ENCODE measurements at regions not wholly inside any gene's neighbourhood (a gene's known extent, or its start where the extent isn't known, plus 50 kb on each side); places are given as distances from the start of the nearest gene placed in this dataset.

DNA sequence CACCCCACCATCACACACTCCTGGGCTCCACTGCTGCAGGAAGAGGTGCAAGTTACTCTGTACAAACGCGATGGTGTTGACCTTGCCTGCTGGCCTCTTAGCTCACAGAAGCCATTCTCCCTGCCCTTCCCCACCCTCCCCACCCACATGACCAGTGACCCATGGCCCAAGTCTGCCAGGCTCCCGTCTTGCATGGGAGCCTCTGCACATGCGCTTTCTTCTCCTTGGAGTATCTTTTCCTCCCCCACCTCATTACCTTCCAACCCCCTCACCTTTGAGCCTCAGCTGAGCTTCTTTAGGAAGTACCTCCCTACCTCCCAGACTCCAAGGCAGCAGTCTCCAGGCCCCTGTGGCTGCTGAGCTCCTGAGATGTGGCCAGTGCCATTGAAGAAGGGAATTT is 337.7 kb upstream of the ZNF32 start:
- DNase-seq (ENCODE audit: low read depth in 2 of 3, low spot score in 2 of 3), result no peak

DNA sequence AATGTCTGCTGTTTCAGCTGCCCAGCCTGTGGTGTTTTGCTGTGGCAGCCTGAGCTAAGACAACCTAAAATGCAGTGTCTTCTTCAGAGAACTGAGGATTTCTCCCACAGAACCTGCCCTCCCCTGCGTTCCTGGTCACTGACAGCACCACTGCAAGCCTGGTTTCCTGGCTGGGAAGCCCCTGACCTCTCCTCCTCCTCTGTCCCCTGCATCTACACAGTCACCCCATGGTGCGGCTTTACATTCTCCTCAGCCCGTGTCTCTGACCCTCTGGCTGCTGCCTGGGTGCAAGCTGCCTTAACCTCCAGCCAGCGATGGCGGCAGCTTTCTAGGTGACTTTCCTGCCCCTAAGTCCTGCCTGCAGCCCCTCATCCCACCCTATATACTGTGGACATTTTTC is 337.3 kb upstream of the ZNF32 start:
- DNase-seq (ENCODE audit: low read depth in 2 of 3, low spot score in 2 of 3), result no peak

DNA sequence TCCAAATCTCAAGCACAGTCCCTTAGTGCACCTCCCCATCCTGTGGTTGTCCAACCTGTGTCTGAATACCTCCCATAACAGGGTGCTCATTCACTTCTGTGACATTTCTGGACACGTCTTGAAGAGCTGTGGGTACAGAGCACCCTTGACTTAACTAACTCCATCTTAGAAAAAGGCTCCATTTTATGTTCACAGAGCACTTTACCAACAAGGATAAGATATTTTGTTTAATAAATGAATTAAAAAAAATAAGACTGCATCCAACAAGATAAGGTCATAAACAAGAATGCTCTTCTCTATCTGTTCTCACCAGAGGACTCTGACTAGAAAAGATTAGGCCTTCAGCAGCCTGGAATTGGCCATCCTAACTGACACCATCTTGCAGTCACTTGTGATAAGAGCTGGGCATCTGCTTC is 335.2 kb upstream of the ZNF32 start:
- DNase-seq (ENCODE audit: low read depth in 2 of 3, low spot score in 2 of 3), result no peak

DNA sequence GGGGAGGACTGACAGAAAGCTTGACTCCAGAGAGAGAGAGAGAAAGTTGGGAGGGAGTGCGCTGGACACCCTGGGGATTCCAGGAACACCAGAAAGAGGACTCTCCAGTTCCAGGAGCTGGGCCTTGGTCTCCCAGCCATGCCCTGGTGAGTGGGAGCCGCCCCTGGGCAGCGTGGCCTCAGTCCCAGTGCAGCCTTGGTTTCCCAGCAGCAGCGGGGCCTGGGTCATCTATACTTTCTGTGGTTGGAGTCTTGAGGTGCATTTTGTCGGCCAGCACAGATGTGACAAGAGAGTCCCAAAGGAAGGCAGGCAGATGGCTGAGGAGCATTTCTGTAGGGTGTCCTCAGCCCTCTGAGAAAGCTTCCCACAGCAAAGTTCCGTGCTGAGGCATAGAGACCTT is 334.7 kb upstream of the ZNF32 start:
- DNase-seq (ENCODE audit: low read depth in 2 of 3, low spot score in 2 of 3), result no peak

DNA sequence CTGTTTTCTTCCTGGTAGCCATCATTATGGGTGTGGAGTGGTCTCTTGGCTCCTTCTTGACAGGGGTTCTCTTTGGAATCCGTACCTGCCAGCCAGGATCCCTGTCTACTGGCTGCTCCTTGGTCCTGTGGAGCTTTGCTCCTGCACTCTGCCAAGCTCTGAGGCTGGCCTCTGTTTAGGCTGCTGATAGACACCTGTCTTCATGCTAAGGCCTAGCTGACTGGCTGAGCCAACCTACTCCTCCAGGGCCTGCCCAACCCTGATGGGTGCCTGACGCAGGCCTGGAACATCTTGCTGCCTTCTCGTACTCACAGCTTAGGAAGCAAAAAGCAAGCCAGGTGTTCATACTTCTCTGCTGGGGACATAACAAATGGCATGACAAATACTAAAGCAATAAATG is 333.6 kb upstream of the ZNF32 start:
- DNase-seq (ENCODE audit: low read depth in 2 of 3, low spot score in 2 of 3), result no peak

DNA sequence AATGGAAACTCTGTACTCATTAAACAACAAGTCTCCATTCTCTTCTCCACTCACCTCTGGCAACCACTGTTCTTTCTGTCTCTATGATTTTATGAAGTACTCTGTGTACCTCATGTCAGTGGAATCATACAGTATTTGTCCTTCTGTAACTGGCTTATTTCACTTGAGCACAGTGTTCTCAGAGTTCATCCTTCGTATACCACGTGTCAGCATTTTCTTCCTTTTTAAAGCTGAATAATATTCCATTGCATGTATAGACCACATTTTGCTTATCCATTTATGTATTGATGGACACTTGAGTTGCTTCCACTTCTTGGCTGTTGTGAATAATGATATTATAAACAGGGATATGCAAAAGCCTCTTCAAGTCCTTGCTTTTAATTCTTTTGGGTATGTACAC is 333.0 kb upstream of the ZNF32 start:
- DNase-seq (ENCODE audit: low read depth in 2 of 3, low spot score in 2 of 3), result no peak

DNA sequence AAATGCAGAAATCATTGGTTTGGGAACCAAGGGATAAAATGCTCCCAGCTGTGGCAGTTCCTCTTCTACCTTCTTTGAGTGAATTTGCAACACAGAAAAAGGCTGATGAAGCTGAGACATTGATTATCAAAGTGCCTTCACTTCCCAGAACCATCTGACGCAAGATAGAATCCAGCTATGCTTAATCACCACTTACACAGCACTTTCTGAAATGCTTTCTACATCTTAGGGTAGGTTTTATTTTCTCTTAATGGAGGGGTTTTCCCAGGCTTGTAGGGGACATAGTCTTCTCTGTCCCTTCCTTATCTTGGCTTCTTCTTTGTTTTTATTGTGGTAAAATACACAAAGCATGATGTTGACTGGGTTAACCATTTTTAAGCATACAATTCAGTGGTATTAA is 332.6 kb upstream of the ZNF32 start:
- no peak for DNase-seq (ENCODE audit: low read depth in 2 of 3, low spot score in 2 of 3)

DNA sequence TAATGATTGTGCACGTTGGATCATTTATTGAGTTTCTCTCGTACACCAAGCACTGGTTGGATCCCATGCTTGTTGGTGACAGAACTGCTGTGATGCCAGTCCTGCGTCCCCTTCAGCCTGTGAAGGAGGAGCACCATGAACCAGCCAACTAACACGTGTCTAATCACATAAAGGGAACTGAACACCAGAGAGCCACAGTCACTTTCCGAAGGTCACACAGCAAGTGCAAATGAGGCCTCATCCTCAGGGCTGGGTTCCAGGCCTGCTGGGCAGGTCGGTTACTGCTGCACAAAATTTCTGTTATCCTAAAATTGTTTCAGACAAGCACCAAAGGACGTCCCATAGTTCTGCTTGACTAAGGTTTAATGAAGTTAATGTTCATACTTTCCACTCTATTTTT is 332.0 kb upstream of the ZNF32 start:
- no peak for DNase-seq (ENCODE audit: low read depth in 2 of 3, low spot score in 2 of 3)

DNA sequence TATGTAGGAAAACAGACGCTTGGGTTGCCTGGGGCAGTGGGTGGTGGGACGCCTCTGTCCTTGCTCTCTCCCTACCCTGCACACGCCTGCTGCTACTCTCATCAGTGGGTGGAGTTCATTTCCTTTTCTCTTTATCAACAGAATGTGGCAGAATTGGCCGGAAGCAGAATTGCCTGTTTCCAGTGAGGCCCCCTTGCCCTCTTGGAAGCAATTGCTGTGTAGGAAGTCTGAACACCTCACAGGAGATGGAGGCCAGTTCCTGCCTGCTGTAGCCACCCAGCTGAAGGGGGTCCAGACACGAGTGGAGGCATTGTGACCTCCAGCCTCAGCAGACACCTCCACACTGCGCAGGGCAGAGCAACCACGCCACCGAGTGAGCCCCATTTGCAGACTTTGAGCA is 331.6 kb upstream of the ZNF32 start:
- peak in 1 of 3 donors; percentile 17 for DNase-seq (ENCODE audit: low read depth in 2 of 3, low spot score in 2 of 3)

DNA sequence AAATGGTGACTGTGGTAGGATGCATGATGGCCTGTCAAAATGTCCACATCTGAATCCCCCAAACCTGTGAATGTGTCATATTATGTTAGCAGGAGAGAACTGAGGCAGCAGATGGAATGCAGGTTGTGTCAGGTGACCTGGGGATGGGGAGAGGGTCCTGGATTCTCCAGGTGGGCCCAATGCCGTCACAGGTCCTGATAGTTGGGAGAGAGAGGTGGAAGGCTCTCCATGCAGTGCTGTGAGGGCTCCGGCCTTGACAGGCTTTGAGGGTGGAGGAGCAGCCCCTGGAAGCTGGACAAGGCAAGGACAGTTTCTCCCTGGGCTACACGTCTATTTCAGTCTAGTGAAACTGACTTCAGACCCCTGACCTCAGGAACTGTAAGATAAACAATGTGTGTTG is 330.9 kb upstream of the ZNF32 start:
- no peak for DNase-seq (ENCODE audit: low read depth in 2 of 3, low spot score in 2 of 3)

DNA sequence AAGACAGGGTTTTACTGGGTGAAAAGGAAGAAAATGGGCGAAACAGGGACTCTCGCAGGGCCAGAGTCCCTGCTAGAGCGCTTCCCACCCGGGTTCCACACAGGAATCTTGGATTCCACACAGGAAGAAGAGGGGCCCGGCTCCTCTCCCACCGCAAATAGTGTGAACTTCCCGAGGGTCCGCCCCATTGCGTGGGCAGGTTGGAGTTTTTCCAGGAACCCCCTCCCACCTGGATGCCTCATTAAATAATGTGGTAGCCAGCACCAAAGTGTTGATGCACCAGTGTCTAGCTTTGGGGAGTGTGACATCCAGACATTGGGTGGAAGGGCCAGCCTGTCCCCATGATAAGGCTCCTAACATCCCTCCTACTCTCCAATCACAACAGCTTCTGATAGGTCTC is 330.3 kb upstream of the ZNF32 start:
- no peak for DNase-seq (ENCODE audit: low read depth in 2 of 3, low spot score in 2 of 3)

DNA sequence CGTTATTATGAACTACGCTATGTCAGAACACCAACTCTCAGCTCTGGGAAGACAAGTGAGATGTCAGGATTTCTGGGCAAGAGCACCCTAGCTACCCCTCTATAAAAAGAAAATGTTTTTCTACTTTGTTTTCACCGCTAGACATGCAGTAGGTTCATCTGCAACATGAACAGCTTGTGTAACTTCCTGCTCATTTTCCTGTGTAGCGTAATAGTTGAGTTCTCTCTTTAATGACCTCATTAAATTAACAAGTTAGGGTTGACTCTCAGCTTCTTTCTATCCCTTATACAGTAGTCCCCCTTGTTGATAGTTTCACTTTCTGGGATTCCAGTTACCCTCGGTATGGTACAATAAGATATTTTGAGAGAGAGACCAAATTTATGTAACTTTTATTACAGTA is 329.4 kb upstream of the ZNF32 start:
- DNase-seq (ENCODE audit: low read depth in 2 of 3, low spot score in 2 of 3), result peak in 1 of 3 donors; percentile 27

DNA sequence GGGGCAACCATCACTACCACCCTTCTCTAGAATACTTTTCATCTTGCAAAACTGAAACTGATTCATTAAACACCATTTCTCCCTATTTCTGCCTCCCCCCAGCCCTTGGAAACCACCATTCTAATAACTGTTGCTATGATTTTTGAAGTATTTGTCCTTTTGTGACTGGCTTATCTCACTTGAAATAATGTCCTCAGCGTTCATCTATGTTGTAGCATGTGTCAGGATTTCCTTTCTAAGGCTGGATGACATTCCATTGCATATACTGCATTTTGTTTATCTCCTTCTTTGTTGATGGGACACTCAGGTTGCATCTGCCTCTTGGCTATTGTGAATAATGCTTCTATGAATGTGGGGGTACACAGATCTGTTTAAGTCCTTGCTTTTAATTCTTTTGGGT is 327.6 kb upstream of the ZNF32 start:
- no peak for DNase-seq (ENCODE audit: low read depth in 2 of 3, low spot score in 2 of 3)

DNA sequence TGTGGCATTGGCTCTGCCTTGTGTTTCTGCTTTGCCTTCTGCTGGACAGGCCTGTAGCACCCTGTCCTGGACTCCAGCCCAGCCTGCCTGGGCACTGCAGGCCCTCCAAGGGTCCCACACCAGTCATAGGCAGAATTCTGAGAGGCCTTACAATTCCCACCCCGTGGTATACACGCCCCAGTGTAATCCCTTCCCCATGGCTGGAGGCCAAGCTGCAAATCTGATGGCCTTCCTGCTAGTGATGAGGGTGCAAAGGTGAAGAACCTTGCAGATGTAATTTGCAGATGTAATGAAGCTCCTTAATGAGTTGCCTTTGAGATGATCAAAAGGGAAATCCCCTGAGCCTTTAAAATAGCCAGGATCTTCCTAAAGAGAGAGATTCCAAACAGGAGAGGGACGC is 325.1 kb upstream of the ZNF32 start:
- DNase-seq (ENCODE audit: low read depth in 2 of 3, low spot score in 2 of 3), result no peak

DNA sequence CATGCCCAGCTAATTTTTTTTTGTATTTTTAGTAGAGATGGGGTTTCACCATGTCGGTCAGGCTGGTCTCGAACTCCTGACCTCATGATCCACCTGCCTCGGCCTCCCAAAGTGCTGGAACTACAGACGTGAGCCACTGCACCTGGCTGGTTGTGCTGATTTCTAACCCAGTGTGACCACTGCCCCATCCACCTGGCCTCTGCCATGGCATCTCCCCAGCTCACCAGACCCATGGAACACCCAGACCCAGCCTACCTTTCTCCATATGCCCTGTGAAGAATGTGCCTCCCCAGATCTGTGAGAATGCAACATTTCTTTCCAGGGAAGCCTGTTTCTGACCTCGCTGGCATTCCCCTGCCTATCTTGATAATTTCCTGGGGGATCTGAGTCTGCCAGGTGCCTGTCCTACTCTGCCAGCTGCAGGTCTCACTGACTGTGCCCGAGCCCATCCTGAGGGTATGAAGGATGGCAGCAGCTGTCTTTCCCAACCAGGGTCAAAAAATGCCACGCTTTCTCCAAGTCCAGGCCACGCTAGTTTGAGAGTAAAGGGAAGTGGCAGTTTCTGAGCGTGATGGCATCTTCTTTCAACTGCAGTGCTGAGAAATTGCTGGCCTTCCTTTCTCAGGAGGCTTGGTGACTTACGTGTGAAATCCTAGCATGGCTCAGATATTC is 324.4 kb upstream of the ZNF32 start:
- no peak for DNase-seq (ENCODE audit: low read depth in 2 of 3, low spot score in 2 of 3)

DNA sequence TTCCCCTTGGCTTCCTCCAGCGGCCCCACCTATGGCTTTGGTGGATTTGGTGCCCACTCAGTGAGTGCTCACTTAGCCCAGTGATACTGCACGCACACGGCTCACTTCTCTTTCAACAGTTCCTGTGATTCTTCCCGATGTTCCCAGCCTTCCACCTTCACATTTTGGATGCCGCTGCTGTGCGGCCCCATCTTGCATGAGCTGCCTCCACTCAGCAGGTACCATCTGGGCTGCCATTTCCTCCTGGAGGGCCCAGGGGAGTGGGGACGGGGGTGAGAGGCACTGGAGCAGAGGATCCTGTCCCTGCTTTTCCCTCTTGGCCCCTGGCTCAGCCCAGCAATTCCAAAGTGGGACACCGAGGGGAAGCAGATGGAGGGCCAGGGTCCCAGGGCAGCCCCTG is 323.3 kb upstream of the ZNF32 start:
- DNase-seq (ENCODE audit: low read depth in 2 of 3, low spot score in 2 of 3), result no peak

DNA sequence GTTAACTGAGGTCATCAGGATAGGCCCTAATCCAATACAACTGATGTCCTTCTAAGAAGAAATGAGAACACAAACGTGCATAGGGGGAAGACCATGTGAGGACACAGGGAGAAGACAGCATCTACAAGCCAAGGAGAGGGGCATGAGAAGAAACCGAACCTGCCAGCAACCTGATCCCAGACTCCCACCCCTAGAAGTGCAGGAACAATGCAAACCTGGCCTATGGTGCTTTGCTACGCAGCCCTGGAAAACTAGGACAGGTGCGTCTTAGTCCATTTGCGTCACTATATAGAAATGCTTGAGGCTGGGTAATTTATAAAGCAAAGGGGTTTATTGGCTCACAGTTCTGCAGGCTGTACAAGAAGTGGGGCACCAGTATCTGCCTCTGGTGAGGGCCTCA is 322.6 kb upstream of the ZNF32 start:
- no peak for DNase-seq (ENCODE audit: low read depth in 2 of 3, low spot score in 2 of 3)

DNA sequence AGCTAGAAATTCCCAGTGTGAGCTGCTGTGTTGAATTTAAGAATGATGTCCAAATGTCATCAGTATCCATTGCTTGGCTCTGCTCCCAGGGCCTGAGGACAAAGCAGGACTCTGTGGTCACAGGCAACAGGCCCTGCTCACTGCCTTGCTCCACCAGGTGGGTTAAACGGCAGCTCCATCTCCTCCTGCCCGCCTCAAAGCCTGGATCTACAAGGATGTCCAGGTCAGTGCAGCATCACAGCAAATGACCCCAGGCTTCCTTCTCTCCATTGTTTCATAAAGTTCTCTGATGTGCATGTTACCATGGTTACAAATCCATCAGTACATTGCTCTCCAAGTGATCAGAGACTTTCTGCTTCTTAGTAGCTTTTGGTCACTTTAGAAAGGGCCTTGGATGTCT is 322.0 kb upstream of the ZNF32 start:
- no peak for DNase-seq (ENCODE audit: low read depth in 2 of 3, low spot score in 2 of 3)

DNA sequence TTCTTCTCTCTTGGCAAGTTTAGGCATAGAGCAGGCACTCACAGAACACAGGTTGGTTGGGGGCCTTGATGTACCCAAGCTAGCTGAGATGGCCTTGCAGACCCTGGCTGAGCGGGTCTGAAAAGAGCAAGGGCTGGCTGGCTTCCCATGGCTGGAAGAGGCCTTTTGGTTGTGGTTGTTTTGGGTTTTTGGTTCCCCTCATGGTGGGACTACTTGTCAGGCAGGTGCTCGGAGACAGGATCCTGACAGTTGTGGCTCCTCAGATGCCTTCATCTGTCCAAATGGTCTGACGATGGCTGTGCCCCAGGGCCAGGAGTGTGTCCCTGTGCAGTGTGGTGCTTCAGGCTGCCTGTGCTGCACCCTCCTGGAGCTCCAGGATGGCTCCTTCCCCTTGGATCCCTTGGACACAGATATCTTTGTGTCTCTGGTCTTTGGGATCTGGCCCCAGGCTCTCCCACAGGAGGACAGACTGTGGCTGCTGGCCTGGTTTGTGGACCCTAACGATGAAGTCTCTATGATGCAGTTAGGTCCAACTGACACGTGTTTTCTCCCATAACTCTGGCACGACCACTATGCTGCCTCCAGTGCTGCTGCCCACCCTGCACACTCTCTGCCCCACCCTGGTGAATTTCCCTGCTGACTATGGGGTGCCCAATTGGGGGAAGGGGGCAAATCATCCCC is 321.5 kb upstream of the ZNF32 start:
- DNase-seq (ENCODE audit: low read depth in 2 of 3, low spot score in 2 of 3), result no peak

DNA sequence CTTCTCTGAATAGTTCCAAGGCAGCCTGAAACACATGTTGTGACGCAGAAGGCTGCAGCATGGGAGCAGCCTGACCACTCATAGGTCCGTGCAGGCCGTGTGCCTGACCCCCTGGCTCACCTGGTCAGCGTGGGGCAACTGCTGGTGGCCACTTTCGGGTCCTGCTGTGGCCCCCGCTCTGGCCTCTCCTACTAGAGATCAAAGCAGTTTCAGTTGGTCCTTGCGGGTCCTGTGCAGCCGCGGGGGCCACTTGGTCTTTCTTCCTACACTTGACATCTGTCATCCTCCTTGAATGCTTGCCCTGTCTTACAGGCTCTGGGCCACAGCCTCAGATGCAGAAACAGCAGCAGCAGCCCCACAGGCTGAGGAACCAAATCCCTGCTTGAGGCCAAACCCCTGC is 320.8 kb upstream of the ZNF32 start:
- no peak for DNase-seq (ENCODE audit: low read depth in 2 of 3, low spot score in 2 of 3)

DNA sequence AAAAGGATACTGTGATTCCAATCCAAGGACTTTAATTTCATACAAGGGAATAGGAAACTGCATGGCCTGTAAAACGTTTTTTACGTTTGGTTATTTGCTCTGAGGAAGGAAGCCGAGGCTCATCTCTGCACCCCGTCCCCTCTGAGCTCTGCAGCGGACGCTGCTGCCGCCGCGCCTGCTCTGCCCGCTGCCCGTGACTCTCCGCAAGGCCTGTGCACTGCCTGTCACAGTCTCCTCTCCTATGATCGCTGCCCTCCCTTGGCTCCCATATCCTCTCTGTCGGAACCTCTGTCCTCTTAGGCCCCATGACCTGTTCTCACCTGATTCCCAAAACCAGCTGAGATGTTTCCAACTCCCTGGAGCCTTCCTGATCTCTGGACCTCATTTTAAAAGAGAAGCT is 320.3 kb upstream of the ZNF32 start:
- no peak for DNase-seq (ENCODE audit: low read depth in 2 of 3, low spot score in 2 of 3)

DNA sequence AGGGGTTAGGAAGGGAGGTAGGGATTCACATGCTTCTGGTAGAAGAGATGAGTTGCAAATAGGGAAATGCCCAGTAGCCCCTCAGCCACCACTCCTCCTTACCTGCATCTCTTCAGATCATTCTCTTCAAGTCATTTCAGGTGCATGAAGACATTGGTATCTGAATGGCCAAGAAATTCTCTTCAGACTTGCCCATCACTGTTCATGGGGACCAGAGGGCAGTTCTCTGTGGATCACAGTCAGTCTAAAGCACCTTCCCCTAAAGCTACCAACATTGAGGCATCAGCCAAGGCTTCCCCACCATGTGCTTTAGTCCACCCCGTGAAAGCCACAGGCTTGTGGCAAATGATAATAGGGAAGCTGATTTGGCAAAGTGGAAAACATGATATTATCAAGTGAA is 319.4 kb upstream of the ZNF32 start:
- no peak for DNase-seq (ENCODE audit: low read depth in 2 of 3, low spot score in 2 of 3)

DNA sequence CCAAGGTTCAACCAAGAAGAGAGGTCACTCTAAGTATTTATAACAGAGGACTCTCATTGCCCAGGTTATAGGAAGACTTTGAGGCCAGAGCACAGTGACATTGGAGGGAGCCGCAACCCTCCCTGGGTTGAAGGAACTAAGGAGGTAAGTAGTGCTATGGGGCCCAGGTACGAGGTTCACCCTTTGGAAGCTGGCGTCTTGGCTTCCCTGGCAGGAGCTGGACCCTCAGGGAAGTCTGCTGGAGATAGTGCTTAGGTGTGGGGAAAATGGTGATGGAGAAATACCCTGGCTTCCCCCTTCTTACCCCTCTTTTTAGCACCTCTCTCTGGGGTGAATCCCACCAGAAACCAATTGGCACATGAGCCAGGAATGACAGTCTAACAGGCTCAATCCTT is 317.9 kb upstream of the ZNF32 start:
- no peak for DNase-seq (ENCODE audit: low read depth in 2 of 3, low spot score in 2 of 3)
